ENCODE measurements at regions not wholly inside any gene's neighbourhood (a gene's known extent, or its start where the extent isn't known, plus 50 kb on each side); places are given as distances from the start of the nearest gene placed in this dataset.
"Not testable (repeated sequence)": the region's sequence is repeated elsewhere in the genome, so short reads cannot be mapped to it uniquely, and the experiment has no call there.

DNA sequence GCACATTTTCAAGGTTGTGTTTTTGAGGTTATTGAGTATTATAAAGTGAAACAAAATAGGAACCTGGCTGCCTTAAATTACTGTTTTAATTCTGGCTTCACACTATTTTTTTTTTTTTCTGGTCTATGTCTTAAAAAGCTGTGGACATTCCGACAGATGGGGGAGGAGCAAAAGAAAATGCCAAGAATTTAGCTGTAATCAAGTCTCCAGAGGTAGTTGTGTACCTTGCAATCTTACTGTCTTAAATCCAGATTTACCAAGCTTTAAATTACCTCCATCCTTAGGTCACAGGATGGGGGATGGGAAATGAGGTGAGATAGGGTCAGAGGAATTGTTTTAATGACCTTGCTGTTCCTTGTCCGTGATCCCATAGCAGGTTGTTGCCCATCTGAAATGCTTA is 182.8 kb downstream of the UTRN start:
- no peak for TF ChIP-seq POLR2A (IDR thresholded peaks at IDR 0.05)
- TF ChIP-seq, protein P1, sequence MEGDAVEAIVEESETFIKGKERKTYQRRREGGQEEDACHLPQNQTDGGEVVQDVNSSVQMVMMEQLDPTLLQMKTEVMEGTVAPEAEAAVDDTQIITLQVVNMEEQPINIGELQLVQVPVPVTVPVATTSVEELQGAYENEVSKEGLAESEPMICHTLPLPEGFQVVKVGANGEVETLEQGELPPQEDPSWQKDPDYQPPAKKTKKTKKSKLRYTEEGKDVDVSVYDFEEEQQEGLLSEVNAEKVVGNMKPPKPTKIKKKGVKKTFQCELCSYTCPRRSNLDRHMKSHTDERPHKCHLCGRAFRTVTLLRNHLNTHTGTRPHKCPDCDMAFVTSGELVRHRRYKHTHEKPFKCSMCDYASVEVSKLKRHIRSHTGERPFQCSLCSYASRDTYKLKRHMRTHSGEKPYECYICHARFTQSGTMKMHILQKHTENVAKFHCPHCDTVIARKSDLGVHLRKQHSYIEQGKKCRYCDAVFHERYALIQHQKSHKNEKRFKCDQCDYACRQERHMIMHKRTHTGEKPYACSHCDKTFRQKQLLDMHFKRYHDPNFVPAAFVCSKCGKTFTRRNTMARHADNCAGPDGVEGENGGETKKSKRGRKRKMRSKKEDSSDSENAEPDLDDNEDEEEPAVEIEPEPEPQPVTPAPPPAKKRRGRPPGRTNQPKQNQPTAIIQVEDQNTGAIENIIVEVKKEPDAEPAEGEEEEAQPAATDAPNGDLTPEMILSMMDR (IDR thresholded peaks at IDR 0.05): no peak
- ATAC-seq (no peak), DNase-seq (no peak)
- Histone ChIP-seq H3K27ac (no peak overlapping the region), H3K27me3 (no peaks in the 10 kb centered on the region), H3K4me3 (no peak overlapping the region), H3K9me3 (no peaks in the 10 kb centered on the region), H3K36me3 (replicated peaks in 1 of 2; ENCODE audit: insufficient read depth in 1 of 2, low read depth in 2 of 2) (peaks cover 0 to 4% of the 10 kb centered on the region in 2 donors), H3K4me1 (peaks cover 6% of the 10 kb centered on the region)
- 88 to 91% methylated on average over 2 of the region's 2 CpGs for WGBS, 2 donors
- intact Hi-C loops (cut with DNase I): no loop called here

DNA sequence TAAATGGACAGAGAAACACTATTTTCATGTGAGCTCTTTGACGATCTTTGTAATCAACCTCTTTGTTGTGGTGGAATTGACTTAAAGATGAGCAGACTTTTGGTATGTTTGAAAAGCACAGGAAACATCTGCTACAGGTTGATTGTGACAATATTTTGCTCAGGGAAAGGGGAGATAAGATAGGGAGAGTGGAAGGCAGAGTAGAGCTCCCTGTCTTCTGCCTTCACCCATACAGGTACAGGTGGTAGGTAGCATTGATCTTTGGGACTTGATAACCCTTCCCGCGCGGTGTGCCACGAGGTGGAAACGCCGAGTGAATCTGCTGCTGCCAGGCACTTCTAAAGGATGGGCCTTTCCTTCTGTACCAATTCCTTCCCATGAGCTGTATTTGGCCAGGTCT is 183.6 kb downstream of the UTRN start:
- ATAC-seq (no peak), DNase-seq (no peak)
- H3K36me3 ChIP-seq (replicated peaks in 1 of 2; ENCODE audit: insufficient read depth in 1 of 2, low read depth in 2 of 2): no peaks in the 10 kb centered on the region
- no peaks in the 10 kb centered on the region for H3K9me3 ChIP-seq
- H3K27me3 ChIP-seq: no peaks in the 10 kb centered on the region
- intact Hi-C loops (cut with DNase I): no loop called here
- H3K27ac ChIP-seq: no peak overlapping the region
- WGBS, 2 donors: 81 to 97% methylated on average over 7 of the region's 7 CpGs
- peaks cover 6% of the 10 kb centered on the region for H3K4me1 ChIP-seq
- no peak overlapping the region for H3K4me3 ChIP-seq
- TF ChIP-seq, protein P1 (IDR thresholded peaks at IDR 0.05): no peak
- TF ChIP-seq POLR2A (IDR thresholded peaks at IDR 0.05): no peak

DNA sequence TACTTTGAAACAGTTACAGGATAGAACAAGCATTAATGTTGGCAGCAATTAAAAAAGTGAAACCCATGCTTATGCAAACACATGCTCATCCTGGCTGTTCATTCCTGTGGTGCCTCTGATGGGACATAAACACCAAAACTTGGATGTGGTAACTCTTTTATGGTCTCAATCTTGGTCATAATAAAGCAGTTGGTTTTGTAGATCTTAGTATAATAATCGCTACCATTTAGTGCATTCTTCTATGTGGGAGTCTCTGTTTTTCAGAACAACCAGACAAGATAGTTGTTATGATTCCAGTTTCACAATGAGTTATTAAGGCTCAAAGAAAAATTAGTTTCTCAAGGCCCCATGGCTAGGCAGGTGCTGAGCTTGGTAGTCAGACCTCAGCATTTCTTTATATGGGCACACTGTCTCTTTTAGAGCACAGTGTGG is 184.0 kb downstream of the UTRN start:
- no peak overlapping the region for H3K27ac ChIP-seq
- H3K4me3 ChIP-seq: no peak overlapping the region
- no peak for TF ChIP-seq POLR2A (IDR thresholded peaks at IDR 0.05)
- TF ChIP-seq, protein P1 (IDR thresholded peaks at IDR 0.05): no peak
- H3K36me3 ChIP-seq (replicated peaks in 1 of 2; ENCODE audit: insufficient read depth in 1 of 2, low read depth in 2 of 2): no peaks in the 10 kb centered on the region
- no peaks in the 10 kb centered on the region for H3K9me3 ChIP-seq
- ATAC-seq (no peak), DNase-seq (no peak)
- 94 to 95% methylated on average over 1 of the region's 1 CpG for WGBS, 2 donors
- intact Hi-C loops (cut with DNase I): no loop called here
- no peaks in the 10 kb centered on the region for H3K27me3 ChIP-seq
- peaks cover 6% of the 10 kb centered on the region for H3K4me1 ChIP-seq

DNA sequence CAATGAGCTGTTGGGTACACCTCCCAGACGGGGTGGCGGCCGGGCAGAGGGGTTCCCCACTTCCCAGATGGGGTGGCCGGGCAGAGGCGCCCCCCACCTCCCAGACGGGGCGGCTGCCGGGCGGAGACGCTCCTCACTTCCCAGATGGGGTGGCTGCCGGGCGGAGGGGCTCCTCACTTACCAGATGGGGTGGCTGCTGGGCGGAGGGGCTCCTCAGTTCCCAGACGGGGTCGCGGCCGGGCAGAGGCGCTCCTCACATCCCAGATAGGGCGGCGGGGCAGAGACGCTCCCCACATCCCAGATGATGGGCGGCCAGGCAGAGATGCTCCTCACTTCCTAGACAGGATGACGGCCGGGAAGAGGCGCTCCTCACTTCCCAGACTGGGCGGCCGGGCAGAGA is 185.1 kb downstream of the UTRN start:
- ATAC-seq; H3K4me3 ChIP-seq; H3K27me3 ChIP-seq; H3K9me3 ChIP-seq; H3K4me1 ChIP-seq; DNase-seq; H3K27ac ChIP-seq; H3K36me3 ChIP-seq (replicated peaks in 1 of 2; ENCODE audit: insufficient read depth in 1 of 2, low read depth in 2 of 2); intact Hi-C loops (cut with DNase I): not testable (repeated sequence)
- 90 to 100% methylated on average over 2 to 5 of the region's 27 CpGs for WGBS, 2 donors

DNA sequence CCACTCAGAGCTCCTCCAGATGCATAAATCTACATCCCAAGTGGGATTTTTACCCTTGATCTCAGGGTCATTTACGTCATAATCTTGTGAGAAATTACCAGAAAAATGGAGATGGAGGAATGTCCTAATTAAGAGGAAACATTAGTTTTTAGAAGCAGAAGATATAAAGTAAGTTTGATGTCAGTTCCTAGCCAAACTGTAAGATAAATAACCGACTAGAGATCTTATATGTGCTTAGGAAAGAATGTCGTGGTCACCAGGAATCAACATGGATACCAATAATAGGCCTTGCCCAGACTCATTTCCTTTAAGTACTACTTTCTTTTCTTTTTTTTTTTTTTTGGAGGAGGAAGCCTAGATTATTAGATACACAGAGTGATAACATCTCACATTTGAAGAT is 186.9 kb downstream of the UTRN start:
- no peak for TF ChIP-seq POLR2A (IDR thresholded peaks at IDR 0.05)
- TF ChIP-seq, protein P1 (IDR thresholded peaks at IDR 0.05): no peak
- 69 to 71% methylated on average over 3 of the region's 3 CpGs for WGBS, 2 donors
- Histone ChIP-seq H3K4me1 (peaks cover 6% of the 10 kb centered on the region), H3K27ac (peak overlapping the region in 1 of 4 donors; percentile 3), H3K9me3 (no peaks in the 10 kb centered on the region), H3K4me3 (no peak overlapping the region), H3K36me3 (replicated peaks in 1 of 2; ENCODE audit: insufficient read depth in 1 of 2, low read depth in 2 of 2) (no peaks in the 10 kb centered on the region), H3K27me3 (no peaks in the 10 kb centered on the region)
- intact Hi-C loops (cut with DNase I): no loop called here
- no peak for ATAC-seq
- no peak for DNase-seq
